ENCODE measurements at regions not wholly inside any gene's neighbourhood (a gene's known extent, or its start where the extent isn't known, plus 50 kb on each side); places are given as distances from the start of the nearest gene placed in this dataset.

GRCh38 chr1:221905802-221906201, 163.9 kb upstream of the DUSP10 start:
- no peak for TF ChIP-seq MAFK (IDR thresholded peaks at IDR 0.05; ENCODE audit: low read depth, low read length)
- no peak for TF ChIP-seq CTCF (IDR thresholded peaks at IDR 0.05; ENCODE audit: control extremely low read depth in 1 of 3, insufficient read depth in 1 of 3, low read depth in 1 of 3, low read length in 3 of 3)
- TF ChIP-seq TBP (IDR thresholded peaks at IDR 0.05; ENCODE audit: low read depth, low read length): no peak
- TF ChIP-seq ATF3 (IDR thresholded peaks at IDR 0.05; ENCODE audit: insufficient read depth, low read depth, low read length): no peak
- no peak for TF ChIP-seq EP300 (IDR thresholded peaks at IDR 0.05; ENCODE audit: borderline replicate concordance in 1 of 2, low read depth in 2 of 2, low read length in 2 of 2)
- TF ChIP-seq MAX (IDR thresholded peaks at IDR 0.05): no peak
- no peak for TF ChIP-seq TAF1 (IDR thresholded peaks at IDR 0.05; ENCODE audit: low read depth, low read length)
- TF ChIP-seq JUN (IDR thresholded peaks at IDR 0.05; ENCODE audit: low read depth, low read length): no peak

All from H1 (cell line).